Middle frontal gyrus (tissue), 1 donor: ENCODE measurements at regions not wholly inside any gene's neighbourhood (a gene's known extent, or its start where the extent isn't known, plus 50 kb on each side); places are given as distances from the start of the nearest gene placed in this dataset.
"Not testable (repeated sequence)": the region's sequence is repeated elsewhere in the genome, so short reads cannot be mapped to it uniquely, and the experiment has no call there.

ENCODE experiments used
- DNase-seq: peaks from one replicate; pipeline ENCODE4 v3.0.0-alpha.2; 2015; ENCODE audit warnings: low spot score; ENCODE audit errors: extremely low spot score

- DNase-seq: no peak
These were observed 514.7 kb downstream of the DIRAS2 start for GRCh38 chr9:90127923-90128322.

- DNase-seq: no peak
These were observed 513.9 kb downstream of the DIRAS2 start for GRCh38 chr9:90128587-90129190.

DNA sequence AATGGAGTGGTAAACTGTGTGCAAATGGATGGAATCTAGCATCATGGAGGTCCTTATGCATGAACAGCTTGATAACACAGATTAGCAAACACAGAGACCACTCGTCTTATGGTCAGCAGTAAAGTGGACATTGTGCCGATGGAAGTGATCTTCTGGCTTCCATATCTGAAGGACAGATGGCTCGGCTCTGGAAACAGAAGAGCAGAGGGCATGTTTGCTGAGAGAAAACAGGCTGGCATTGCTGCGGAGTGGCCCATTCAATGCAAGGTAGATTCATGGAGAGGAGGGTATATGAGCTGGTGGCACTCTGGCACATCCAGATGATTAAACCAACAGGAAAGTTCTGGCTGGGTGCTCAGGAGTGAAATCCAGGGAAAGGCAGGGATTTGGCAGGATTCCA is 513.2 kb downstream of the DIRAS2 start:
- DNase-seq: no peak

- no peak for DNase-seq
These were observed 511.1 kb downstream of the DIRAS2 start for GRCh38 chr9:90131568-90131967.

GRCh38 chr9:90132866-90133265 is 509.8 kb downstream of the DIRAS2 start:
- no peak for DNase-seq

DNA sequence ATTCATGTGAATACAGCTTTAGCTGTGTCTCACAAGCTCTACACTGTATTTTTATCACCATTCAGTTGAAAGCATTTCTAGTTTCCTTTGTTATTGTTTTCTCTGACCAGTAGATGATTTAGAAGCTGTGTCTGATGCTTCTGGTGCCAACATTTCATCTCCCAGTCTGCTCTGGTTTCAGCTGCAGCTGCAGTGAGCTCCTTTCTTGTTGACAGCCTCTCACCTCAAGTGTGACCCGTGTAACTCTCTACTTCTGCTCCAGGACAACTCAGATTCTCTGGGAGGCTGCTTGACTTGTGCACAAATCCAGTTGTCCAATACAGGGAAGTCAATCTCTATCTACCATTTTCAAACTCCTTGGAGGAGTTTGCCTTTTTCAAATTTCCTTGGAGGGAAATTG is 504.8 kb downstream of the DIRAS2 start:
- DNase-seq: no peak

- no peak for DNase-seq
These were observed 502.3 kb downstream of the DIRAS2 start for GRCh38 chr9:90140131-90140818.

DNA sequence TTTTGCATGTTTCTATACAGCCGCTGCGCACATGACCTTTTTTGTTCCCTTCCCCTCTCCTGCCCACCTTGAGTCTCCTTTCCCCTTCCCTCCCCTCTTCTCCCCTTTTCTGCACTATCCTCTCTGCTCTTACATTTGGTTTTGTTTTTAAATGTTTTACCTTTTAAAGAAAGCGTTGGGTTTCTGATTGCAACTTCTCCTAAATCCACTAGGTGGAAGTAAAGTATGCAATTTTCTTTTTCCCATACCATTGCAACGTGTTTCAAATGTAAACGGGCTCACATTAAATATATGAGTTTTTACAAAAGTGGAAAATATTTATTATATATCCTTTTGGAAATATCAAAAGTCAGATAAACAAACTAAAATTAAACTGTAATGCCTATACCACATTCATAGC is 500.9 kb downstream of the DIRAS2 start:
- DNase-seq: peak; percentile 6

DNA sequence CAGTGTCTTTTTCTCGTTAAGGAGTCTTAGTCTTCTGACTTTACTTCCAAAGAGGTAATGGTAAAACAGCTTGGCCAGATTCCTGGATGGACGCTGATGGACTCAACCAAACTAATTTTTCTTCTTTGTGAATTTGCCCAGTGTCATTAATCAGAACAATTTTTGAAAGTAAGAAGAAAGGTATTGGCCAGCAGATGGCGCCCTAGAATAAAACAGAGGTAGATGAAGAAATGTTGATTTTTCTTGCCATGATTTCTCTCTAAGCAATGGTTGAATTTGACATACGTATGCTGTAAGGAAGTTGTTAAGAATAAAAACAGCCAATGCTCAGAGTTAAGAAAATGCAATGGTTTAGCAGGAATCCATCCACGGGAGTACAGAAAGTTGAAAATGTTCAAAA is 500.0 kb downstream of the DIRAS2 start:
- no peak for DNase-seq

GRCh38 chr9:90147426-90147825 is 495.2 kb downstream of the DIRAS2 start:
- no peak for DNase-seq

DNA sequence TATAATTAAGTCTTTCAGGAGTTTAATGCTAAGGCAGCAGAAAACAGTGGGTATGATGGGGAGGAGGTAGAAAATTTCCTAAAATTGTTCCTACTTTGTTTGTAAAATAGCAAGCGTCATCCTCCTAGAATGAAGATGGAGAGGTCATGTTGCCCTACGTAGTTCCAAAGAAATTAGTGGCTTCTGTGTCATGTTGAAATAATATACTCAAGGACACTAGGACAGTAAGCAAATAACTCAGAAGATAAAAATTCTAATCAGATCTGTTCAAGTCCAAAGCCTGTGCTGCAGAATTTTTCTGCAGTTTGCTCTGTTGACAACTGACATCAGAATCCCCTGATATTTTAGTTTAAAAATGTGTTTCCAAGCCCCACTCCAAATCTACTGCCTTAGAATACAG is 486.3 kb downstream of the DIRAS2 start:
- DNase-seq: no peak

DNA sequence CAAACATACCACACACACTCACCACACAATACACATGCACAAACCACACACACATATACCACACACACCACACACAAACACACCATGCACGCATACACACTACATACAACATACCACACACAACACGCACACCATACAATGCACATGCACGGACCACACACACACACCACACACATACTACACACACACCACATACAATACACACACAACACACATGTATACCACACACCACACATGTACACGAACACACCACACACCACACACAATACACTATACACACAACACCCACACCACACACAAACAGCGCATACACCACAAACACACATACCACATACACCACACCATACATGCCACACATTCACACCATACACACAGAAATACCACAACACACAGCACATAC is 480.3 kb downstream of the DIRAS2 start:
- DNase-seq: no peak

DNA sequence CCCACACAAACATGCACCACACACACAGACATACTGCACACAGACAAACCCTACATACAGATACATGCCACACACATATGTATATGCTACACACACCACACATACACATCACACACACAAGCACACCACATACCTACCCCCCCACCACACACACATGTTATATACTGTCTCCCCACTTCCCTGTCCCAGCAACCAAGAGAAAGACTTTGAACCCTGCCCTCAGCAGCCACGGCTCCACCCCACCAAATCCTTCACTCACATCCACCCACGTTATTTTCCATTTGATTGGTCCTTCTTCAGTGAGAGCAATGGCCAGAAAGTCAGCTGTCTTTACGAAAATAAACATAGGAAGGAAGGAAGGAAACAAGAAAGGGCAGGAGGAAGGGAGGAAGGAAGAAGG is 479.8 kb downstream of the DIRAS2 start:
- no peak for DNase-seq

GRCh38 chr9:90165281-90165680 is 477.3 kb downstream of the DIRAS2 start:
- no peak for DNase-seq

DNA sequence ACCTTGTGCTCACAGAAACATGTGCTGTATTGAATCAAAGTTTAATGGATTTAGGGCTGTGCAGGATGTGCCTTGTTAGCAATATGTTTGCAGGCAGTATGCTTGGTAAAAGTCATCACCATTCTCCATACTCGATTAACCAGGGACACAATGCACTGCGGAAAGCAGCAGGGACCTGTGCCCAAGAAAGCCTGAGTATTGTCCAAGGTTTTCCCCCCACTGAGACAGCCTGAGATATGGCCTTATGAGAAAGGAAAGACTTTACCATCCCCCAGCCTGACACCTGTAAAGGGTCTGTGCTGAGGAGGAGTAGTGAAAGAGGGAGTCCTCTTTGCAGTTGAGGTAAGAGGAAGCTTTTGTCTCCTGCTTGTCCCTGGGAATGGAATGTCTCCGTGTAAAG is 476.2 kb downstream of the DIRAS2 start:
- not testable (repeated sequence) for DNase-seq

DNA sequence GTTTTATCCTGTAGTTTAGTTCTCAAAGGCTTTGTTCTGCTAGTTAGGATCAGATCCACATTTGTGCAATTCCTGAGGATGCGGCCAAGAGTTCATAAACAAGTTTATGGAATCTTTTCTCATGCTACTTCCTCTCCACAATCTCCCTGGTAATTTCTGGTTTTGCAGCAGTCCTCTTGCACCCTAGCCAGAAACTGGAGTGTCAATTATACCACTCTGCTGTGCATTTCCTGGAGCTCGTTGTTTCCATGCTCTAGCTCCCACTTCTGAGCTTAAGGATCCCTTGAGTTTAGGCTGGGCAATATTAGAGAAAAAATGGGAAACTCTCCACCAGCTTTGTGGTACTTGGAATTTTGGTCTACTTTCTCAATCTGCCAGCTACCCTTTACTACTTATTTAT is 474.7 kb downstream of the DIRAS2 start:
- no peak for DNase-seq

DNA sequence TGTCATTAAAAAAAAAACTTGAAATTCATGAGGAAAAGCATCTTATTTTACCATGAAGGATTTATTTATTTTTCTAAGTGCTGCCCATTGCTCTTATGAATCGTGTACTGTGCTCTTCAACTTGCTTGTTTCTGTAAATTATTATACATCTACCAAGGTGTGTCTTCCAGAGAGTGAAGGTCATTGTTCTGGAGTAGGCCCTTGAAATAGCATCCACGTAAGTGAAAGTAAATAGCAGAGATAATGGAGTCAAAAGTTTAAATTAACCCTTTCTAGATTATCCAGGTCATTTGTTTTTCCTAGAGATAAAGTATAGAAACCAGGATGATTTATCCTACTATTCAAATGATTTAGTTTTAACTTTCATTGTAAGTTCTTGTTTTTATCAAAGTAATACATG is 473.1 kb downstream of the DIRAS2 start:
- DNase-seq: no peak

DNA sequence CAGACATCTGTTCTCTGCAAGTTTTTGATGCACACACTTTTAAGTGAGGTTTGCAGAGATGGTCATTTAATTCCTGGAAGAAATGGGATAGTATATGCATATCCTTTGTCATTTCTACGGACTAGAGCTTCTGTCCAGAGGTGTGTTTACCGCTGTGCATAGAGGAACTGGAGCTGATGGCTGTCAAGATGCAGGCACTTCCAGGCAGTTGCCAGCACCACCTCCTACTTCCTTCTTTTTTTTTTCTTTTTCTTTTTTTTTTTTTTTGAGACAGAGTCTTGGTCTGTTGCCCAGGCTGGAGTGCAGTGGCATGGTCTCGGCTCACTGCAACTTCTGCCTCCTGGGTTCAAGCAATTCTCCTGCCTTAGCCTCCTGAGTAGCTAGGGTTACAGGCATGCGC is 468.7 kb downstream of the DIRAS2 start:
- not testable (repeated sequence) for DNase-seq

DNA sequence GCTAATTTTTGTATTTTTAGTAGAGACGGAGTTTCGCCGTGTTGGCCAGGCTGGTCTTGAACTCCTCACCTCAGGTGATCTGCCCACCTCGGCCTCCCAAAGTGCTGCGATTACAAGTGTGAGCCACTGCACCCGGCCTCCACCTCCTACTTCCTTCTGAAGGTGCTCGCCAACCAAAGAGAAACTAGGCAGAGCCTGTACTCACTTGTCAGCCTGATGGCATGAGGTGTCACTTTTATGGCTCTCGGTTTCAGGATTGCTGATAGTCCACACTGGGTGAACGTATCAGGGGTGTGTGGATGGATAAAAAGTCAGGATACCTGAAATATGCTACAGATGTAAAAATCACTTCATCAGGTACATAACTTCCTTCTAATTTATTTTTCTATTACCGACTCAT is 468.3 kb downstream of the DIRAS2 start:
- DNase-seq: not testable (repeated sequence)

DNA sequence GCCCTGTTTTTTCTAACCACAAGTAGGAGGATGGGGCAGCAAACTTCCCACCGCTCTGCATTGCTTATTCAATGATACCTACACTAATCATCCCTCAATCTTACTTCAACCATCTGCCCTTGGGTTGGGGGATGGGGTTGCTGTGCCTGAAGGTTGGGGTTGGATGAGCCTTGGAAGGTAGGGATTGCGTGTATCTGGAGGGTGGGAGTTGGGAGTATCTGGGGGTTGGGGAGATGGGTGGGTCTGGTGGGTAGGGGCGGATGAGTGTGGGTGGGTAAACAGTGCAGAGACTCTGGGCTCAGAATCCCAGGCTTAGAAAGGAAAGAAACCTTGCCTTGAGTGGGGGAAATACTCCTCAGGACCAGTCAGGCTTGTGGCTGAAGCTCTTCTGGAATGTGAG is 467.4 kb downstream of the DIRAS2 start:
- DNase-seq: no peak

- no peak for DNase-seq
These were observed 466.8 kb downstream of the DIRAS2 start for GRCh38 chr9:90175865-90176264.

GRCh38 chr9:90176901-90177300 is 465.7 kb downstream of the DIRAS2 start:
- DNase-seq: no peak

- no peak for DNase-seq
These were observed 462.2 kb downstream of the DIRAS2 start for GRCh38 chr9:90180381-90180780.
